OCI-LY1 (cell line): ENCODE measurements at regions not wholly inside any gene's neighbourhood (a gene's known extent, or its start where the extent isn't known, plus 50 kb on each side); places are given as distances from the start of the nearest gene placed in this dataset.
"Not testable (repeated sequence)": the region's sequence is repeated elsewhere in the genome, so short reads cannot be mapped to it uniquely, and the experiment has no call there.

Source experiments
- H2AFZ ChIP-seq: fragments of 200-600 bp; sonication (generic), shearing (Covaris generic); 2 replicates; pipeline ENCODE4 v1.6.0; 2014; ENCODE audit warnings: antibody characterized with exemption, mild to moderate bottlenecking, low read length
- H3F3A ChIP-seq: fragments of 200-600 bp; sonication (generic), shearing (Covaris generic); 2 replicates; pipeline ENCODE4 v1.6.0; 2014; ENCODE audit warnings: mild to moderate bottlenecking, antibody characterized with exemption, low read length, moderate library complexity; ENCODE audit not compliant: insufficient read depth
- H3K27ac ChIP-seq: fragments of 200-600 bp; sonication (generic); 2 replicates; pipeline ENCODE4 v1.5.1; 2014; ENCODE audit warnings: low read length, mixed run types, mild to moderate bottlenecking, low read depth; ENCODE audit not compliant: poor library complexity, severe bottlenecking
- H3K27me3 ChIP-seq: fragments of 200-600 bp; sonication (generic); 2 replicates; pipeline ENCODE4 v1.6.0; 2014; ENCODE audit warnings: antibody characterized with exemption, mild to moderate bottlenecking, low read length, moderate library complexity; ENCODE audit not compliant: insufficient read depth
- H3K36me3 ChIP-seq: fragments of 200-600 bp; sonication (generic); 2 replicates; pipeline ENCODE4 v1.6.1; 2014; ENCODE audit warnings: mild to moderate bottlenecking, antibody characterized with exemption, low read length, moderate library complexity, mixed read lengths; ENCODE audit not compliant: insufficient read depth
- H3K4me1 ChIP-seq: fragments of 200-600 bp; sonication (generic); 2 replicates; pipeline ENCODE4 v1.5.1; 2014; ENCODE audit warnings: mild to moderate bottlenecking, low read length, moderate library complexity; ENCODE audit not compliant: insufficient read depth, severe bottlenecking
- H3K4me2 ChIP-seq: fragments of 200-600 bp; sonication (generic), shearing (Covaris generic); 2 replicates; pipeline ENCODE4 v1.6.1; 2014; ENCODE audit warnings: low read length
- H3K4me3 ChIP-seq: fragments of 200-600 bp; sonication (generic); 2 replicates; pipeline ENCODE4 v1.5.1; 2014; ENCODE audit warnings: low read length, low read depth, mild to moderate bottlenecking, mixed read lengths; ENCODE audit not compliant: poor library complexity, severe bottlenecking
- H3K79me2 ChIP-seq: fragments of 200-600 bp; shearing (Covaris generic); 2 replicates; pipeline ENCODE4 v1.6.1; 2016; ENCODE audit warnings: mixed run types, low read length, mixed read lengths; ENCODE audit not compliant: insufficient read depth
- H3K9ac ChIP-seq: fragments of 200-600 bp; sonication (generic), shearing (Covaris generic); 2 replicates; pipeline ENCODE4 v1.6.1; 2014; ENCODE audit warnings: mild to moderate bottlenecking, low read length, mixed read lengths
- H3K9me2 ChIP-seq: fragments of 200-600 bp; sonication (generic), shearing (Covaris generic); 2 replicates; pipeline ENCODE4 v1.6.1; 2014; ENCODE audit warnings: low read depth, mild to moderate bottlenecking, low read length, mixed read lengths
- H3K9me3 ChIP-seq: fragments of 200-600 bp; shearing (Covaris generic); 2 replicates; pipeline ENCODE4 v1.6.1; 2014; ENCODE audit warnings: low read length, mixed read lengths
- H4K20me1 ChIP-seq: fragments of 200-600 bp; sonication (generic), shearing (Covaris generic); 2 replicates; pipeline ENCODE4 v1.6.0; 2016; ENCODE audit warnings: mild to moderate bottlenecking, low read length; ENCODE audit not compliant: insufficient read depth
- CTCF ChIP-seq: fragments of 200-600 bp; sonication (generic), shearing (Covaris generic); IDR thresholded peaks from 2 replicates; pipeline ENCODE4 v1.5.1; 2017; ENCODE audit warnings: mild to moderate bottlenecking, antibody characterized with exemption, low read length, moderate library complexity, mixed read lengths
- EZH2 ChIP-seq: fragments of 200-600 bp; sonication (generic), shearing (Covaris generic); IDR thresholded peaks from 2 replicates; pipeline ENCODE4 v1.8.0; 2017; ENCODE audit warnings: borderline replicate concordance, mixed run types, mild to moderate bottlenecking, antibody characterized with exemption, low read length, moderate library complexity, mixed read lengths

- Histone ChIP-seq H3K79me2 (no peaks in the 10 kb centered on the region), H3K27ac (no peak overlapping the region), H3K36me3 (no peaks in the 10 kb centered on the region)
These were observed 150.6 kb downstream of the HRH4 start for GRCh38 chr18:24611075-24611474.

GRCh38 chr18:24613896-24614640 is 153.6 kb downstream of the HRH4 start:
- no peak for TF ChIP-seq CTCF
- no peak for TF ChIP-seq EZH2
- Histone ChIP-seq H3K79me2 (no peaks in the 10 kb centered on the region), H3K9me2 (no peaks in the 10 kb centered on the region), H3K4me1 (no peaks in the 10 kb centered on the region), H3K27ac (no peak overlapping the region), H2AFZ (no peak overlapping the region), H3K4me3 (no peak overlapping the region), H3K9ac (no peak overlapping the region), H3K27me3 (no peaks in the 10 kb centered on the region), H3K4me2 (no peak overlapping the region), H3K9me3 (no peaks in the 10 kb centered on the region), H4K20me1 (no peaks in the 10 kb centered on the region), H3F3A (no peaks in the 10 kb centered on the region), H3K36me3 (no peaks in the 10 kb centered on the region)

More at GRCh38 chr18:24611075-24611474, 150.6 kb downstream of the HRH4 start:
- Histone ChIP-seq H3K27me3 (no peaks in the 10 kb centered on the region; the same call in 1 of the 2 replicates), H3K4me3 (no peak overlapping the region), H3K9me2 (no peaks in the 10 kb centered on the region), H3K4me2 (no peak overlapping the region), H4K20me1 (no peaks in the 10 kb centered on the region), H2AFZ (no peak overlapping the region), H3F3A (no peaks in the 10 kb centered on the region), H3K4me1 (no peaks in the 10 kb centered on the region), H3K9me3 (no peaks in the 10 kb centered on the region), H3K9ac (no peak overlapping the region)
- TF ChIP-seq EZH2 (no peak), CTCF (no peak)

DNA sequence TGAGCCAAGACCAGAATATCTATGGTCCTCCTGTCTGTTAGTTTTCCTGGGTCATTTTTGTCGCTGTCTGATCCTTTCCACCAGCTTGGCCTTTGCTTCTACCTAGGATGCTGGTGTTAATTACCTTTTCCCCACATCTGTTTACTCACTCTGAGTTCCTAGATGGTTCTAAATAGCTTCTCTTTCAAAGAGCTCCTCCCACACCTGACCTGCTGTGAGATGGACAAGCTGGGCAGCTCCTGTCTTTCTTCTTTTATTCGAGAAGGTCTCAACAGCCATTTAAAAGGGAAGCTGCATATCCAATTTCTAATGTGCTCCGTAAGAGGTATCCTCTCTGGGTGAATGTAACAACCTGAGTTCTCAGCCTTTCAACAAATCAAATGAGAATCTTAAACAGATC is 156.2 kb downstream of the HRH4 start:
- Histone ChIP-seq H3K36me3 (no peaks in the 10 kb centered on the region), H2AFZ (no peak overlapping the region), H3K9me2 (no peaks in the 10 kb centered on the region), H3K4me3 (no peak overlapping the region), H3K9ac (no peak overlapping the region), H3F3A (no peaks in the 10 kb centered on the region), H3K27me3 (no peaks in the 10 kb centered on the region), H4K20me1 (no peaks in the 10 kb centered on the region), H3K4me1 (no peaks in the 10 kb centered on the region), H3K9me3 (no peaks in the 10 kb centered on the region), H3K4me2 (no peak overlapping the region), H3K79me2 (no peaks in the 10 kb centered on the region), H3K27ac (no peak overlapping the region)
- TF ChIP-seq EZH2 (no peak), CTCF (no peak)

GRCh38 chr18:24624421-24624820 is 164.0 kb downstream of the HRH4 start:
- H3K27ac ChIP-seq, H3K4me1 ChIP-seq, H3K9me3 ChIP-seq, H2AFZ ChIP-seq, H3K79me2 ChIP-seq, H3K9ac ChIP-seq, H3K4me2 ChIP-seq, H3K9me2 ChIP-seq, H4K20me1 ChIP-seq, H3F3A ChIP-seq, H3K36me3 ChIP-seq, H3K27me3 ChIP-seq, H3K4me3 ChIP-seq: not testable (repeated sequence)
